Right lobe of liver (tissue), 6 donors: ENCODE measurements at regions not wholly inside any gene's neighbourhood (a gene's known extent, or its start where the extent isn't known, plus 50 kb on each side); places are given as distances from the start of the nearest gene placed in this dataset.

Experiments used
- ATAC-seq, 4 donors: fragments of 200-7000 bp; cut with Tn5 transposase; one replicate each; pipeline ENCODE4 v1.9.1; 2020; ENCODE audit warnings: mild to moderate bottlenecking in 4 of 4, moderate library complexity in 4 of 4
- DNase-seq, 3 donors: peaks; one replicate each; pipeline ENCODE4 v3.0.0-alpha.2; 2020
- H3K27ac ChIP-seq, 3 donors: fragments of 200-600 bp; one replicate each; pipeline ENCODE4 v1.8.0; 2022
- H3K27me3 ChIP-seq, 2 donors: fragments of 200-600 bp; one replicate each; pipeline ENCODE4 v1.8.0; 2022
- H3K36me3 ChIP-seq, 4 donors: fragments of 200-600 bp; sonication (generic) in 1 of 4; one replicate each; pipeline versions ENCODE4 v1.5.1 to v1.8.0; 2017 to 2022; ENCODE audit warnings: control low read depth in 1 of 4
- H3K4me1 ChIP-seq, 4 donors: fragments of 200-600 bp; sonication (generic) in 1 of 4; one replicate each; pipeline versions ENCODE4 v1.5.1 to v1.8.0; 2017 to 2022; ENCODE audit warnings: control low read depth in 1 of 4
- H3K4me3 ChIP-seq, 3 donors: fragments of 200-600 bp; one replicate each; pipeline ENCODE4 v1.8.0; 2022
- H3K9me3 ChIP-seq, 4 donors: fragments of 200-600 bp; sonication (generic) in 1 of 4; one replicate each; pipeline versions ENCODE4 v1.5.1 to v1.8.0; 2017 to 2022; ENCODE audit warnings: control low read depth in 1 of 4
- POLR2A ChIP-seq: fragments of 450-650 bp; IDR thresholded peaks from one replicate; pipeline ENCODE4 v1.6.1; 2017; ENCODE audit warnings: antibody characterized with exemption, mild to moderate bottlenecking
- WGBS: methylation state at CpG from one replicate; pipeline ENCODE4 v1.1.6; 2018; ENCODE audit warnings: low coverage, low lambda C conversion rate; ENCODE audit not compliant: insufficient coverage; ENCODE audit errors: missing lambda C conversion rate; 5-methylcytosine and 5-hydroxymethylcytosine counted together
- intact Hi-C, 2 donors: fragments of 100-400 bp; cut with DNase I; formaldehyde crosslinking; loops; one replicate each; pipeline versions ENCODE4 v1.11.2 to v1.14.1; 2022
- TF ChIP-seq, protein P1 (sequence below), 4 donors: fragments of 200-600 bp in 3 of 4; fragments of 450-650 bp in 1 of 4; IDR thresholded peaks; one replicate each; pipeline versions ENCODE4 v1.5.1 to v1.8.0; 2016 to 2022; ENCODE audit warnings: antibody characterized with exemption in 4 of 4, mild to moderate bottlenecking in 2 of 4
- donor health status: DM: no; HTN: yes; CAD: no.
- donor health status: DM: no; HTN: no; CAD: no.
- donor health status: DM: no; HTN: no; CAD: no.
- donor health status: DM: no; HTN: yes; CAD: no.
- donor health status: DM: no; HTN: yes; CAD: no.

DNA sequence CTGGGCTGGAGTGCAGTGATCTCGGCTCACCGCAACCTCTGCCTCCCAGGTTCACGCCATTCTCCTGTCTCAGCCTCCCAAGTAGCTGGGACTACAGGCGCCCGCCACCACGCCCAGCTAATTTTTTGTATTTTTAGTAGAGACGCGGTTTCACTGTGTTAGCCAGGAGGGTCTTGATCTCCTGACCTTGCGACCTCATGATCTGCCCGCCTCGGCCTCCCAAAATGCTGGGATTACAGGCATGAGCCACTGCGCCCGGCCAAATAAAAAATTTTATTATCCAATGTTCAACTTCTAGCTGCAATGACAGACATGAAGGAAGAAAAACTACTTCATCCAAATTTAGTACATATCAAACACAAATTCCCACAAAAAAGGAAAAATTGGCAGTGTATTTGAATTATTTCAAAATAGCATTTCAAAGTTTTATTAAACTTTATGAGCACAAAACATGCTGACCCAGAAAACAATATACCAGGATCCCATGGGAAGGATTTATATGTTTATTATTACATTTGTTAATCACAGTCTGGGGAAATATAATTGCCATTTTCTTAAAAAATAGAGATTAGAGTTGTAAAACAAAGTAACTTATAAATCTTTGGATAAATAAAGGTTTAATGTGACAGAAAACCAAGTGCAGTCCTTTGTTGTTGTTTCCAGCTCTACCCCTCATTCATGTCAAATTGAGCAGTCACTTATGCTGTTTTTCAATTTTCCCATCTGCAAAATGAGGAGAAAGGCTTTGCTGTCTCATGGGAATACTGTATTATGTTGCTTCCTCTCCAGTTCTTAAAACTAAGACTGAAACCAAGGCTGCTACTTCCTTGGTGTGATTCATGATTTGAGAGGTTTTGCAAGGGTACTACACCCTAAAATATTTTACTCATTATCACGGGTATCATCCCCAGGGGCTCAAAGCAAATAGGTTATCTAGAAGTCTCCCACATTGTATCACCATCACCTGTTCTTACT, 155.2 kb upstream of the AVPR1A start:
- Histone ChIP-seq H3K9me3 (no peaks in the 10 kb centered on the region), H3K4me1 (no peaks in the 10 kb centered on the region), H3K27ac (no peak overlapping the region), H3K36me3 (no peaks in the 10 kb centered on the region), H3K27me3 (no peaks in the 10 kb centered on the region), H3K4me3 (no peak overlapping the region)
- DNase-seq (no peak), ATAC-seq (no peak)
- TF ChIP-seq POLR2A, result no peak
- TF ChIP-seq, protein P1, sequence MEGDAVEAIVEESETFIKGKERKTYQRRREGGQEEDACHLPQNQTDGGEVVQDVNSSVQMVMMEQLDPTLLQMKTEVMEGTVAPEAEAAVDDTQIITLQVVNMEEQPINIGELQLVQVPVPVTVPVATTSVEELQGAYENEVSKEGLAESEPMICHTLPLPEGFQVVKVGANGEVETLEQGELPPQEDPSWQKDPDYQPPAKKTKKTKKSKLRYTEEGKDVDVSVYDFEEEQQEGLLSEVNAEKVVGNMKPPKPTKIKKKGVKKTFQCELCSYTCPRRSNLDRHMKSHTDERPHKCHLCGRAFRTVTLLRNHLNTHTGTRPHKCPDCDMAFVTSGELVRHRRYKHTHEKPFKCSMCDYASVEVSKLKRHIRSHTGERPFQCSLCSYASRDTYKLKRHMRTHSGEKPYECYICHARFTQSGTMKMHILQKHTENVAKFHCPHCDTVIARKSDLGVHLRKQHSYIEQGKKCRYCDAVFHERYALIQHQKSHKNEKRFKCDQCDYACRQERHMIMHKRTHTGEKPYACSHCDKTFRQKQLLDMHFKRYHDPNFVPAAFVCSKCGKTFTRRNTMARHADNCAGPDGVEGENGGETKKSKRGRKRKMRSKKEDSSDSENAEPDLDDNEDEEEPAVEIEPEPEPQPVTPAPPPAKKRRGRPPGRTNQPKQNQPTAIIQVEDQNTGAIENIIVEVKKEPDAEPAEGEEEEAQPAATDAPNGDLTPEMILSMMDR (IDR thresholded peaks at IDR 0.05), result no peak
- 77% methylated on average over 13 of the region's 14 CpGs for WGBS
- intact Hi-C loops, result no loop called here

DNA sequence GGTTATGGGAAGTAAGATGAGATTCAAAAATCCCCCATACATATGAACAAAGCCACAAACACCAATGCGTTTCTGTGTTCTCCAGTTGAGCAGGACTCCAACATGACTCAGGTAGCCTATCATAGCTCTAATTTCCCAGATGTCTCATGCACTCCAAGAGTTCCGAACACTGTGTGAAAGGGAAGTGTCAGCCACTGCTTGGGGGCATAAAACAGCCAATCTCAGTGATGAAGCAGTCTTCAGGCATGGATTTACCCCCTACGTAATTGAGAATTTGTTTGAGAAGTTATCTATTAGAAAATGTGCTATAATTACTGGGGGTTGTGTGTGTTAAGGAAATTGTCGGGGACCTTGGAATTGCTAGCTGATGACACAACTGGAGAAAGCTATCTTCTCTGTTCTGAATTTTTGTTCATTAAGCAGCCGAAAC, 153.9 kb upstream of the AVPR1A start:
- Histone ChIP-seq H3K9me3 (no peaks in the 10 kb centered on the region), H3K4me3 (no peak overlapping the region), H3K4me1 (no peaks in the 10 kb centered on the region), H3K36me3 (no peaks in the 10 kb centered on the region), H3K27me3 (no peaks in the 10 kb centered on the region), H3K27ac (no peak overlapping the region)
- no peak for ATAC-seq
- TF ChIP-seq, protein P1 (IDR thresholded peaks at IDR 0.05), result no peak
- 57% methylated on average over 5 of the region's 5 CpGs for WGBS
- no peak for DNase-seq
- intact Hi-C loops, result no loop called here

DNA sequence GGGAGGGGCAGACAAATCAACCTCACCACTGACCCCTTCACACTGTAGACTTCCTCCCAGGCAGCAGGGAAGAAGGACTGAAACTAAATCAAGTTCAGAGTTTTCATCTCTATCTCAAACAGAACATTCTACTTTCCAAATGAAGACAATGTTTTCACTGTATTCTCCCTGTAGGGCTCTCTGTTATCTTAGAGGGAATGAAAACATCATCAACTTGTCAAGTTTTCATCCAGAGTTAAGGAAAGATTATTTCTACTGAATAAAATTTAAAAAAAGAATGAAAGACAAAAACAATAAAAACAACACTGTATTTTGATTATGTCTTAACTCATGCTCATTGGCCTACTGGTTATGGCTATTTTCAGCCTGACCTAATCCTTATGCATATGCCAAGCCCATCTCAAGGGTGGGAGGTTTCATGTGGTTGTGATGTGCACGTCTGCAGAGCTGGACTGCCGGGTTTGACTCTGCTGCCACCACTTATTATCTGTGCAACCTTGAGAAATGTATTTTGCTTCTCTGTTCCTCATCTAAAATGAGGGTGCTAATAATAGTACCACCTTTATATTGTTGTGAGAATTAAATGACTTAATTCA, 152.0 kb upstream of the AVPR1A start:
- Histone ChIP-seq H3K27me3 (no peaks in the 10 kb centered on the region), H3K9me3 (no peaks in the 10 kb centered on the region), H3K27ac (no peak overlapping the region), H3K4me1 (no peaks in the 10 kb centered on the region), H3K4me3 (no peak overlapping the region), H3K36me3 (no peaks in the 10 kb centered on the region)
- TF ChIP-seq POLR2A, result no peak
- TF ChIP-seq, protein P1 (IDR thresholded peaks at IDR 0.05), result no peak
- WGBS, result 69% methylated on average over 2 of the region's 2 CpGs
- intact Hi-C loops, result no loop called here
- DNase-seq, result no peak
- ATAC-seq, result no peak

DNA sequence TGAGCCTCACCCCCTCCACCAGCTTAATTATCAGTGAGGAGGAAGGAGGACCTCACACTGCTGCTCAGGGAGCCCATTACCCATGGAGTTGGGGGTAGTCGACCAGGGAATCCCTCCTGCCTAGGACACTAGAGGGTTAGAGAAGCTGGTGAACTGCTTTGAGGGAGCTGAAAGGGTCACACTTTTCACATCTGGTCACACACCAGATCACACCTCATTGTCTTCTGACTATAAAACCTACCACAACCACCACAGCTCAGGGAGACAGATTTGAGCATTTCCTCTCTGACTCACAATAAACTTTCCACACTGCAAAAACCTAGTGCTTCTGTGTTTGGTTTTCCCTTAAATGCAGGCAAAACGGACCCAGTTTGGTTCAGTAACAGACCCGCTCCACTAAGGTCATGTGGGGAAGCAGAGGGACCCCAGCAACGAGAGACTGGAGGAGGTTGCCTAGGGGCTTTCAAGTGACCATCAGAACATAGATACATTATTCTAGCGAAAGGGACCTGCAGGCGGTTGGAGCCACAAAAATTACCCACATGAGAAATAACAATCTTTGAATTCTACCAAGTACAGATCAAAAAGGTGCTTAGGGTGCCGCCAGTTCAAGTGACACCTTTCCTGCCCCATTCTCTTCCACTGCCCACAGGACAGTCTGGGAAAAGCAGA, 151.4 kb upstream of the AVPR1A start:
- no peak for TF ChIP-seq POLR2A
- TF ChIP-seq, protein P1 (IDR thresholded peaks at IDR 0.05), result no peak
- no peaks in the 10 kb centered on the region for H3K36me3 ChIP-seq
- DNase-seq, result no peak
- no peak overlapping the region for H3K27ac ChIP-seq
- H3K4me3 ChIP-seq, result no peak overlapping the region
- H3K4me1 ChIP-seq, result no peaks in the 10 kb centered on the region
- 29% methylated on average over 4 of the region's 7 CpGs for WGBS
- no peak for ATAC-seq
- no peaks in the 10 kb centered on the region for H3K9me3 ChIP-seq
- H3K27me3 ChIP-seq, result no peaks in the 10 kb centered on the region
- intact Hi-C loops, result no loop called here
